Stimulated activated naive B cell treated with anti-CD40 and anti-IgM and Interleukin-4, amounts not matched to agents 10 μg/mL and 1 μg/mL and 100 μg/mL, for 72 hours (primary cell): ENCODE measurements at regions not wholly inside any gene's neighbourhood (a gene's known extent, or its start where the extent isn't known, plus 50 kb on each side); places are given as distances from the start of the nearest gene placed in this dataset.
A peak's percentile ranks its signal among the peaks of the same experiment; 100 is the strongest.

ENCODE experiments used
- ATAC-seq, 2 donors: fragments of 150-1000 bp; cut with Tn5 transposase; replicated peaks; 2 replicates each; pipeline ENCODE4 v1.10.0; 2021; ENCODE audit warnings: moderate library complexity in 1 of 2
- DNase-seq: peaks from one replicate; pipeline ENCODE4 v3.0.0; 2021
- H3K27ac Mint-ChIP-seq: one replicate; pipeline ENCODE4 v1.8.0; 2022; ENCODE audit warnings: mild to moderate bottlenecking, mixed read lengths
- H3K27me3 Mint-ChIP-seq, 2 donors: one replicate each; pipeline ENCODE4 v1.8.0; 2022; ENCODE audit warnings: mixed read lengths in 2 of 2
- H3K36me3 Mint-ChIP-seq, 2 donors: one replicate each; pipeline ENCODE4 v1.8.0; 2022; ENCODE audit warnings: mixed read lengths in 2 of 2, mild to moderate bottlenecking in 1 of 2
- H3K4me1 Mint-ChIP-seq, 2 donors: one replicate each; pipeline ENCODE4 v1.8.0; 2022; ENCODE audit warnings: mixed read lengths in 2 of 2, mild to moderate bottlenecking in 1 of 2
- H3K4me3 Mint-ChIP-seq, 2 donors: one replicate each; pipeline ENCODE4 v1.8.0; 2022; ENCODE audit warnings: mild to moderate bottlenecking in 2 of 2, mixed read lengths in 2 of 2, moderate library complexity in 1 of 2
- H3K9me3 Mint-ChIP-seq, 2 donors: one replicate each; pipeline ENCODE4 v1.8.0; 2022; ENCODE audit warnings: mixed read lengths in 2 of 2, mild to moderate bottlenecking in 1 of 2

GRCh38 chr1:90501281-90501680, 215.8 kb downstream of the BARHL2 start:
- Mint-ChIP-seq H3K36me3 (no peaks in the 10 kb centered on the region), H3K27ac (no peak overlapping the region), H3K4me1 (no peaks in the 10 kb centered on the region), H3K27me3 (peaks cover 3 to 8% of the 10 kb centered on the region in 2 donors), H3K9me3 (no peaks in the 10 kb centered on the region), H3K4me3 (no peak overlapping the region)
- ATAC-seq (no peak), DNase-seq (no peak)

GRCh38 chr1:90494748-90495282, 222.3 kb downstream of the BARHL2 start:
- DNase-seq (no peak), ATAC-seq (no peak)
- no peaks in the 10 kb centered on the region for H3K36me3 Mint-ChIP-seq
- no peak overlapping the region for H3K4me3 Mint-ChIP-seq
- no peaks in the 10 kb centered on the region for H3K4me1 Mint-ChIP-seq
- peaks cover 7 to 9% of the 10 kb centered on the region in 2 donors for H3K27me3 Mint-ChIP-seq
- H3K9me3 Mint-ChIP-seq = no peaks in the 10 kb centered on the region
- H3K27ac Mint-ChIP-seq = no peak overlapping the region

GRCh38 chr1:90488451-90488850, 228.7 kb downstream of the BARHL2 start:
- Mint-ChIP-seq H3K27ac (no peak overlapping the region), H3K36me3 (no peaks in the 10 kb centered on the region), H3K4me1 (no peaks in the 10 kb centered on the region), H3K4me3 (no peak overlapping the region), H3K27me3 (no peaks in the 10 kb centered on the region), H3K9me3 (no peaks in the 10 kb centered on the region)
- no peak for ATAC-seq
- DNase-seq = no peak

GRCh38 chr1:90486996-90487395, 230.1 kb downstream of the BARHL2 start:
- no peak for ATAC-seq
- H3K36me3 Mint-ChIP-seq = no peaks in the 10 kb centered on the region

GRCh38 chr1:90486134-90486824, 230.8 kb downstream of the BARHL2 start:
- no peak overlapping the region for H3K27ac Mint-ChIP-seq
- no peaks in the 10 kb centered on the region for H3K9me3 Mint-ChIP-seq
- H3K36me3 Mint-ChIP-seq = no peaks in the 10 kb centered on the region

More at GRCh38 chr1:90486996-90487395, 230.1 kb downstream of the BARHL2 start:
- Mint-ChIP-seq H3K4me3 (no peak overlapping the region), H3K27me3 (no peaks in the 10 kb centered on the region), H3K9me3 (no peaks in the 10 kb centered on the region), H3K27ac (no peak overlapping the region), H3K4me1 (no peaks in the 10 kb centered on the region)
- DNase-seq = no peak

GRCh38 chr1:90480271-90480835, 236.7 kb downstream of the BARHL2 start:
- H3K27ac Mint-ChIP-seq = no peak overlapping the region
- no peaks in the 10 kb centered on the region for H3K36me3 Mint-ChIP-seq
- DNase-seq = no peak
- no peak overlapping the region for H3K4me3 Mint-ChIP-seq
- no peaks in the 10 kb centered on the region for H3K9me3 Mint-ChIP-seq
- H3K27me3 Mint-ChIP-seq = no peaks in the 10 kb centered on the region
- H3K4me1 Mint-ChIP-seq = no peaks in the 10 kb centered on the region
- ATAC-seq = no peak

More at GRCh38 chr1:90486134-90486824, 230.8 kb downstream of the BARHL2 start:
- Mint-ChIP-seq H3K4me3 (no peak overlapping the region), H3K27me3 (no peaks in the 10 kb centered on the region), H3K4me1 (no peaks in the 10 kb centered on the region)
- ATAC-seq = no peak
- DNase-seq = no peak

- ATAC-seq (no peak), DNase-seq (no peak)
- Mint-ChIP-seq H3K9me3 (no peaks in the 10 kb centered on the region), H3K36me3 (no peaks in the 10 kb centered on the region), H3K4me3 (no peak overlapping the region), H3K27me3 (no peaks in the 10 kb centered on the region), H3K4me1 (no peaks in the 10 kb centered on the region), H3K27ac (no peak overlapping the region)
These were observed 240.1 kb downstream of the BARHL2 start for GRCh38 chr1:90476994-90477393.

- H3K27me3 Mint-ChIP-seq = no peaks in the 10 kb centered on the region
- ATAC-seq (no peak), DNase-seq (no peak)
- no peaks in the 10 kb centered on the region for H3K36me3 Mint-ChIP-seq
- no peaks in the 10 kb centered on the region for H3K4me1 Mint-ChIP-seq
- no peaks in the 10 kb centered on the region for H3K9me3 Mint-ChIP-seq
- no peak overlapping the region for H3K27ac Mint-ChIP-seq
- no peak overlapping the region for H3K4me3 Mint-ChIP-seq
These were observed 240.7 kb downstream of the BARHL2 start for GRCh38 chr1:90476411-90476810.

GRCh38 chr1:90475631-90476030, 241.5 kb downstream of the BARHL2 start:
- no peaks in the 10 kb centered on the region for H3K9me3 Mint-ChIP-seq
- H3K4me3 Mint-ChIP-seq = no peak overlapping the region
- DNase-seq (no peak), ATAC-seq (no peak)
- no peak overlapping the region for H3K27ac Mint-ChIP-seq
- H3K36me3 Mint-ChIP-seq = no peaks in the 10 kb centered on the region
- H3K27me3 Mint-ChIP-seq = no peaks in the 10 kb centered on the region
- H3K4me1 Mint-ChIP-seq = no peaks in the 10 kb centered on the region

- DNase-seq (no peak), ATAC-seq (no peak)
- no peak overlapping the region for H3K27ac Mint-ChIP-seq
- no peaks in the 10 kb centered on the region for H3K9me3 Mint-ChIP-seq
- H3K4me3 Mint-ChIP-seq = no peak overlapping the region
- H3K36me3 Mint-ChIP-seq = no peaks in the 10 kb centered on the region
- H3K27me3 Mint-ChIP-seq = no peaks in the 10 kb centered on the region
- H3K4me1 Mint-ChIP-seq = no peaks in the 10 kb centered on the region
These were observed 242.4 kb downstream of the BARHL2 start for GRCh38 chr1:90474731-90475130.

GRCh38 chr1:90474158-90474557, 242.9 kb downstream of the BARHL2 start:
- Mint-ChIP-seq H3K4me1 (no peaks in the 10 kb centered on the region), H3K4me3 (no peak overlapping the region), H3K27ac (no peak overlapping the region), H3K36me3 (no peaks in the 10 kb centered on the region), H3K27me3 (no peaks in the 10 kb centered on the region), H3K9me3 (no peaks in the 10 kb centered on the region)
- ATAC-seq (no peak), DNase-seq (no peak)

- Mint-ChIP-seq H3K9me3 (no peaks in the 10 kb centered on the region), H3K27ac (no peak overlapping the region), H3K36me3 (no peaks in the 10 kb centered on the region), H3K4me3 (no peak overlapping the region), H3K4me1 (no peaks in the 10 kb centered on the region), H3K27me3 (no peaks in the 10 kb centered on the region)
- no peak for DNase-seq
- ATAC-seq = no peak
These were observed 244.3 kb downstream of the BARHL2 start for GRCh38 chr1:90472775-90473174.

- no peak overlapping the region for H3K4me3 Mint-ChIP-seq
- no peaks in the 10 kb centered on the region for H3K27me3 Mint-ChIP-seq
- no peaks in the 10 kb centered on the region for H3K36me3 Mint-ChIP-seq
- no peak overlapping the region for H3K27ac Mint-ChIP-seq
- DNase-seq (no peak), ATAC-seq (peak in 1 of 2 donors; percentile 14)
- H3K9me3 Mint-ChIP-seq = no peaks in the 10 kb centered on the region
- H3K4me1 Mint-ChIP-seq = no peaks in the 10 kb centered on the region
These were observed 257.5 kb downstream of the BARHL2 start for GRCh38 chr1:90459570-90459969.

GRCh38 chr1:90457985-90458384, 259.1 kb downstream of the BARHL2 start:
- Mint-ChIP-seq H3K27me3 (no peaks in the 10 kb centered on the region), H3K4me1 (no peaks in the 10 kb centered on the region)
- no peak for ATAC-seq

GRCh38 chr1:90452491-90452890, 264.6 kb downstream of the BARHL2 start:
- H3K27ac Mint-ChIP-seq = no peak overlapping the region
- peaks cover 0 to 4% of the 10 kb centered on the region in 2 donors for H3K27me3 Mint-ChIP-seq
- no peak overlapping the region for H3K4me3 Mint-ChIP-seq
- H3K36me3 Mint-ChIP-seq = no peaks in the 10 kb centered on the region
- H3K4me1 Mint-ChIP-seq = no peaks in the 10 kb centered on the region
- no peak for DNase-seq
- no peak for ATAC-seq
- H3K9me3 Mint-ChIP-seq = peaks cover 0 to 2% of the 10 kb centered on the region in 2 donors

More at GRCh38 chr1:90457985-90458384, 259.1 kb downstream of the BARHL2 start:
- Mint-ChIP-seq H3K4me3 (no peak overlapping the region), H3K36me3 (no peaks in the 10 kb centered on the region), H3K9me3 (no peaks in the 10 kb centered on the region), H3K27ac (no peak overlapping the region)
- DNase-seq = no peak
